ENCODE measurements at regions not wholly inside any gene's neighbourhood (a gene's known extent, or its start where the extent isn't known, plus 50 kb on each side); places are given as distances from the start of the nearest gene placed in this dataset.

- in situ Hi-C loops (cut with MboI; ENCODE audit: low pct_unique_long_range_greater_than_20kb, low sequenced_read_pairs, unreplicated experiment) = no loop called here
- no peak for DNase-seq (ENCODE audit: low spot score)
- no peak for TF ChIP-seq CTCF (IDR thresholded peaks at IDR 0.05; ENCODE audit: extremely low read depth, insufficient read depth, missing control alignments)
Observed at GRCh38 chr6:80767808-80768207, 661.3 kb downstream of the BCKDHB start.

DNA sequence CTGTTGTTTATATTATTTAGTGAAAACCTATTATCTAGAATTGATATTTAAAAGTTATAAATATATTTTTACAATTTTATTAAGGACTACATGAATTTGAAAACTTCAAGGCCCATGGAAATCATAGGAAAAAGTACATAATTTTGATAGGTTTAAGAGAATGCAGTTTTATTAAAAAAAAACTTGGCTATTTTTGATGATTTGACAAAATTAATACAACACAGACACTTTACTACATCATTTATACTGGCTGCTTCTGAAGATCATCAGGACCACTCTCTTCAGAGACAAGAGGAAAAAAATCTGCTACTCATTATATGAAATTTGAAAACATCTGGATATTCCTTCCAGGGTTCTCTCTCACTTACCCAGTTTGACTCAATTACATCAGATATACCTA lies 637.7 kb downstream of the BCKDHB start:
- no peak for TF ChIP-seq CTCF (IDR thresholded peaks at IDR 0.05; ENCODE audit: extremely low read depth, insufficient read depth, missing control alignments)
- in situ Hi-C loops (cut with MboI; ENCODE audit: low pct_unique_long_range_greater_than_20kb, low sequenced_read_pairs, unreplicated experiment) = no loop called here

GRCh38 chr6:80742481-80742880 lies 636.0 kb downstream of the BCKDHB start:
- in situ Hi-C loops (cut with MboI; ENCODE audit: low pct_unique_long_range_greater_than_20kb, low sequenced_read_pairs, unreplicated experiment) = no loop called here
- peak; percentile 33 for TF ChIP-seq CTCF (IDR thresholded peaks at IDR 0.05; ENCODE audit: extremely low read depth, insufficient read depth, missing control alignments)
- no peak for DNase-seq (ENCODE audit: low spot score)

More for the DNA sequence above, 637.7 kb downstream of the BCKDHB start:
- DNase-seq (ENCODE audit: low spot score) = no peak

- no peak for TF ChIP-seq CTCF (IDR thresholded peaks at IDR 0.05; ENCODE audit: extremely low read depth, insufficient read depth, missing control alignments)
- no peak for DNase-seq (ENCODE audit: low spot score)
- in situ Hi-C loops (cut with MboI; ENCODE audit: low pct_unique_long_range_greater_than_20kb, low sequenced_read_pairs, unreplicated experiment) = no loop called here
Observed at GRCh38 chr6:80733641-80734040, 627.2 kb downstream of the BCKDHB start.

DNA sequence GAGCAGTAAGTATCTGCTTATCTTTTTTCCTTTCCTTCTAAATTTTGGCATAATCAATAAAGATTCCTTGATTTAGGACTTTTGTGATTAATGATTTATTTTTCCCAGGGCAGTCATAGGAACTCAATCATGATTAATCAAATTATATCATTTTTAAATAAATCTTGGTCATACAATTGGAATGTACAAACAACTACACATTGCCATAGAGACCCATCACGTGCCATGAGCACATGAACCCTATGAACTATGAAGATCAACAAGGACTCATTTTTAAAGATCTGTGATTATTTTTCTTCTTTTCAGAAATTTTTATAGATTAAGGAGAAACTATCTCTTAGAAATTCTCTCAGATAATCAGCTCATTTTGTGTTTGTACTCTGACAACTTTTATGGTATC lies 622.4 kb downstream of the BCKDHB start:
- TF ChIP-seq CTCF (IDR thresholded peaks at IDR 0.05; ENCODE audit: extremely low read depth, insufficient read depth, missing control alignments) = no peak
- DNase-seq (ENCODE audit: low spot score) = no peak
- in situ Hi-C loops (cut with MboI; ENCODE audit: low pct_unique_long_range_greater_than_20kb, low sequenced_read_pairs, unreplicated experiment) = no loop called here

DNA sequence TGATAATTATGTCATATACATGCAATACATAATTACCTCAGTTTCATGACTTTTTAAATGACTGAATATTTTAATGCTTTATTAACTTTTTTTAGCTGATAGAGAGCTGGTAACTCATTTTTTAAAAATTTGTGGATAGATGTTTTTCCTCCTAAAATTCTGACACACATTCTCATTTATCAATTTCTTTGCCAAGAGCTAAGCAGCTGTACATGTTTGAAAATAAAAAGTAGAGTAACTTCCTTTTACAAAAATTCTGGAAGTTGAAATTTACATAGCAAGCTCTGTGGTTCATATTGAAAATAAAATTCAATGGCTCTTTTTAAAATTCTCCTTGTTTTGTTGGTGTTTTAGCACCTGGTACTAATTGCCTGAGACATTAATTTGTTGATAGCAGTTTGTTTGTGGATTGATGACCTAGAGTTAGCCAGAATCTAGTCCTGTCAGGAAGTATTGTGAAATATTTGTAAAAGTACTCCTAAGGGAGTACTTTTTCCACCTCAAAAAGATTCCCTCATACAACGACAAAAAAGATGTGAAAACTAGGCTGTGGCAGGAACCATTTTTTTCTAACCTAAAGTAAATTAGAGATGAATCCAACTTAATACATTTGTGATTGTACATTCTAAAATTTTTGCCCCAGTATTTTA lies 621.8 kb downstream of the BCKDHB start:
- no peak for TF ChIP-seq CTCF (IDR thresholded peaks at IDR 0.05; ENCODE audit: extremely low read depth, insufficient read depth, missing control alignments)
- DNase-seq (ENCODE audit: low spot score) = no peak
- in situ Hi-C loops (cut with MboI; ENCODE audit: low pct_unique_long_range_greater_than_20kb, low sequenced_read_pairs, unreplicated experiment) = no loop called here

All from GM13977 (cell line).